Right ventricle myocardium superior (tissue), 1 donor: ENCODE measurements at regions not wholly inside any gene's neighbourhood (a gene's known extent, or its start where the extent isn't known, plus 50 kb on each side); places are given as distances from the start of the nearest gene placed in this dataset.
"Not testable (repeated sequence)": the region's sequence is repeated elsewhere in the genome, so short reads cannot be mapped to it uniquely, and the experiment has no call there.

Source experiments
- ATAC-seq: fragments of 200-7000 bp; cut with Tn5 transposase; one replicate; pipeline ENCODE4 v1.9.1; 2020; ENCODE audit warnings: mild to moderate bottlenecking; ENCODE audit not compliant: poor library complexity
- DNase-seq: peaks from one replicate; pipeline ENCODE4 v3.0.0-alpha.2; 2020
- intact Hi-C: fragments of 100-400 bp; cut with DNase I; formaldehyde crosslinking; loops from one replicate; pipeline ENCODE4 v1.11.2; 2022
- donor health status: DM: no; HTN: yes; CAD: no; lungs with severe emphysema.

DNA sequence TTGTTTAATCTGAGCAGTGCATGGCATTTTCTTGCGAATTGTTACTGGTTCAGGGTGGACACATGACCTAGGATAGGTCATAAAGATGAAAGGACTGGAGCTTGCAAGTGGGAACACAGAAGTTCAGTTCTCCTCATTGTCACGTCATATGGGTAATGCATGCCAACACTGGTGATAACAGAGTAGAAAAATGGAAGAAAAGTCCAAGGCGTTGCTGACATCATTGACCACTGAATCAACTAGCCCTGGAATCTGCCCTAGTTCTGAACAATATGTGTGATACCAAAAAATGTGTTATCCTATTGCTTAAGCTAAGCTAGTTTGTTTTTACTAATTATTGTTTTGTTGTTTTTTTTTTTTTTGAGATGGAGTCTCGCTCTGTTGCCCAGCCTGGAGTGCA is 234.2 kb upstream of the MAF start:
- intact Hi-C loops = no loop called here
- no peak for DNase-seq
- ATAC-seq = peak; percentile 30

DNA sequence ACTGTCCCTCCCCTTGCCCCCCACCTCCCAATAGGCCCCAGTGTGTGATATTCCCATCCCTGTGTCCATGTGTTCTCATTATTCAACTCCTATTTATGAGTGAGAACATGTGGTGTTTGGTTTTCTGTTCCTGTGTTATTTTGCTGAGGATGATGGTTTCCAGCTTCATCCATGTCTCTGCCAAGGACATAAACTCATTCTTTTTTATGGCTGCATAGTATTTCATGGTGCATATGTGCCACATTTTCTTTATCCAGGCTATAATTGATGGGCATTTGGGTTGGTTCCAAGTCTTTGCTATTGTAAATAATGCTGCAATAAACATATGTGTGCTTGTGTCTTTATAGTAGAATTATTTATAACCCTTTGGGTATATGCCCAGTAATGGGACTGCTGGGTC is 233.5 kb upstream of the MAF start:
- ATAC-seq, intact Hi-C loops, DNase-seq: not testable (repeated sequence)

DNA sequence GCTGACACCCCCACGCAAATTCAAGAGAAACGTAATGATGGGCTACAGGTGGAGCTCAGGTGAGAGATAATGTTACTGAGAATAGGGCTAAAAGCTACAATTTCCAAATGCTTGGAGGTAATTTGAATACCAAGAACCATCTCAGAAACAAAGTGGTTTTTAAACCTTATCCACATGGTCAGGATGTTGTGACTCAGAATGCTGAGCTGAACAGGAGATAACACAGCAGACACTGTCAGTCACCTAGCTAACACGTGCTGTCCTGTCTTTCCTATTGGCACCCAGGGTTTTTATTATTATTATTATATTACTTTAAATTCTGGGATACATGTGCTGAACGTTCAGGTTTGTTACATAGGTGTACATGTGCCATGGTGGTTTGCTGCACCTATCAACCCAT is 233.0 kb upstream of the MAF start:
- intact Hi-C loops = no loop called here
- DNase-seq = no peak
- no peak for ATAC-seq

DNA sequence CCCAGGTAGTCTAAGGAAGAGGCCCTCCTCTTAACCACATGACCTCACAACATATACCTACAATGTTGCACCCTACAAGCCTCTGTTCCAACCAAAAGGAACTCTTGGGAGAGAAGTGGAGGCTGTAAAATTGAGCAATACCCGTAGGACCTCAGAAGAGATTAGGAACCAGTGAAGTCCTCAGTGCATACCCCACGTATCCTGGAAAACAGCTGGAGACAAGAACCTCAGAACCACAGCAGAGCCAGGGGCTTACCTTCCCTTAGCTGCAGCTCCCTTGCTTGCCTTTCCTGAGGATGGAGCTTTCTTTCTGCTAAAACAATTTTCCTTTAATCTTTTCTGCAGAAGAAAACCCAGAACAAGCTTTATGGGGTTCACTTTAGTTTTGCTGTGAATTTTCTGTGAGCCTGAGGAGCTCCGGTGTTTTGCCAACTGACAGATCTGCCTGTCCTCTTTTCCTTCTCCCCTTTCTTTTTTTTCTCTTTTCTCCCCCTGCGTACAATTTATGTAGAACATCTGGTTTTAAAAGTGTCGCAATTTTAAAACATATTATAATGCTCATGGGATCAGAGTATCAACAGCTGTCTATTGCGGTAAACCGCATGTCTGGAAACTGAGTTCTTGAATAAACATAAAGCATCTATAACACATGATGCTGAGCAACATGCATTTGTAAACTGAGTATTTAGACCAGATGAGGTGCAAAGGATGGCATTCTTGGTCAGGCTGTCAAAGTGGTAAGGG is 226.4 kb upstream of the MAF start:
- ATAC-seq = peak; percentile 61
- intact Hi-C loops = no loop called here
- DNase-seq = no peak

DNA sequence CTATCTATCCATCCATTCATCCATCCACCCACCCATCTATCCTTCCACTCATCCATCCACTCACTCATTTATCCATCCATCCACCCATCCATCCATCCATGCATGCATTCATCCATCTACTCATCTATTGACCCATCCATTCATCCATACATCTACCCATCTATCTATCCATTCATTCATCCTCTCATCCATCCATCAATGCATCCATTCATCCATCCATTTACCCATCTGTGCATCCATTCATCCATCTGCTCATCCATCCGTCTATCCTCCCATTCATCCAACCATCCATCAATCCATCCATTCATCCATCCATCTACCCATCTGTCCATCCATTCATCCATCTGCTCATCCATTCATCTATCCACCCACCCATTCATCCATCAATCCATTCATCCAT is 224.5 kb upstream of the MAF start:
- DNase-seq = no peak
- ATAC-seq = no peak
- intact Hi-C loops = no loop called here

DNA sequence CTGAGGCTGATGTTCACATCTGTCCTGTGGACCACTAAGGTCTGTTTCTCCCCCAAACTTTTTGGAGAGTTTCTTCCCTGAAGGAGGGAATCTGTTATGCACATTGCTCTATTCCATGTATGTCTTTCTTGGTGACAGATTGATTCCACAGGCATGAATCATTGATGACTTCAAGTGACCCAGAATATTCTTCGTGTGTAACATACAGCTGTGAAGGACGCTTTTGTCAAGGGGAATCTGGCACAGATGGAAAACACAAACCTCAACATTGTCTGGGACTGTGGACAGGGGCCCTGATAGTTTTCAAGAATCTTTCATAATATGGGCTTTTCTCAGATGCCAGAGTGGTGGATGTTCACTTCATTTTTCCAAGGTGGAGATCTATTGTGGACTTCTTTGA is 223.1 kb upstream of the MAF start:
- intact Hi-C loops = no loop called here
- ATAC-seq = no peak

DNA sequence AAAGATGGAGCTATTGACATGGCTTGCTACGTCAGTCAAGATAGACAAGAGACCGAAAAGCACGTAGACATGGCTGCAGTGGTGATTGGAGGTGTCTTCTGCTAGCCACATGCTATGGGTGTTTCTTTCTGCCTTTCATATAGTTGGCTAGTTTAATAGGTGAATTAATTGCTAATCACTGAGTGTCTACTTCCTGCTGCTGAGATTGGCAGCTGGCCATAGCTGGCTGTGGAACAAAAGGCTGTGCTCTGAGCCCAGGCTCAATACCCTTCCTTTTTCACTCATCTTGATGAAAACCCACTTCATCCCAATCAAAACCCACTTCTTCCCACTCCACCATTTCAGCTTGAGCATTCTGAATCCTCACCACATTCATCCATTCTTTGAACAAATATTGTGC is 221.4 kb upstream of the MAF start:
- DNase-seq = no peak
- intact Hi-C loops = no loop called here
- no peak for ATAC-seq

More for the DNA sequence above, 223.1 kb upstream of the MAF start:
- no peak for DNase-seq

DNA sequence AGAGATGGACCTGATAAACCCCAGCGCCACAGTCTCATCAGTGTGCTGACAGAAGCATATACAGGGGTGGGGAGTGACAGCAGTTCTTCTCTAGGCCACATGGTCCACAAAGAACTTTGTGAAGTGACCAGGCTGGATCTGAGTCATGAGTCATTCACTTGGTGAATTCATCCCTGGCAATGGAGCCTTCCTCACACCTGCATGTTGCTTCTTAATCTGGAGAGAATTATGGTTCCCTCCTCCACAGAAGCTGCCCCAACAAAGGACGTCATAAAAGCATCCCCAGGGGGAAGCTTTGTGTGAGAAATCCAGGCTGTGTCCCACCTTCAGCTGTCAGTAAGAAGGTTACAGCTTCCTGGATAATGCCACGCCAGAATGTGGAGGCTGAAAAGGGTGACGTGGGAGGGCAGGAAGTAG is 215.6 kb upstream of the MAF start:
- DNase-seq (no peak), ATAC-seq (peak; percentile 66)
- intact Hi-C loops = no loop called here

DNA sequence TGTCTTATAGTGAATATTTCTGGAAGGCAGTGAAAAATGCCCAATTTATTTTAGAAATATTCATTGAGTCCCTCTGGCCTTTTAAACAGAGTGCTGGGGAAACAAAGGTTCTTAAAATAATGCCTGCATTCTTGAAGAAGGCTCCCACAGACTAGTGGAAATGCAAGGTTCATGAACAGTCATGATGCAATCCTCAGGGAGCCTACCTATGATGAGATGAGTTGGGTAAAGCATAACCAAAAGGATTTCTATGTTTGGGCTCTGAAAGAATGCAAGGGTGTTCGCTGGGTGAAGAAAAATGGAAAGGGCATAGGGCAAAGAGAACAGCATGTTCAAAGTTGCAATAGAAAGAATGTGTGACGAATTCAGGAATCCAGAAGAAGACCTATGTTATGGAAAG is 214.5 kb upstream of the MAF start:
- ATAC-seq (no peak), DNase-seq (no peak)
- intact Hi-C loops = no loop called here

DNA sequence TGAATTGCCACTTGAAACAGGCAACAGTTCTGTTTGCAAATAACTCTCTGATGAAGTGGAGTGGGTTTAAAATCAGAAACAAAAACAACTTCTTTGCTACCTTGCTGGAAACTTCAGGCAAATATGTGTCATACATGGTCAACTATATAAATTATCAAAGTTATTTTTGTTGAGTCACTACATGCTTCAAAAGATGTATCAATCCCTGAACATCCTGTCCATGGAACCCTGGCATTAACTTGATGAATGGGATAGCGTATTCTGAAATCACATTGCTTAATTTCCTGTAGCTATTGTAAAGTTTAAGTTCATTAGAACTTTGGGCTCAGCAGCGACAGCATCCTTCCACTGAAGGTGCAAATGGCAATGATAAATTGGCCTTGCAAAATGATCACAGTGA is 213.6 kb upstream of the MAF start:
- ATAC-seq = no peak
- intact Hi-C loops = no loop called here

DNA sequence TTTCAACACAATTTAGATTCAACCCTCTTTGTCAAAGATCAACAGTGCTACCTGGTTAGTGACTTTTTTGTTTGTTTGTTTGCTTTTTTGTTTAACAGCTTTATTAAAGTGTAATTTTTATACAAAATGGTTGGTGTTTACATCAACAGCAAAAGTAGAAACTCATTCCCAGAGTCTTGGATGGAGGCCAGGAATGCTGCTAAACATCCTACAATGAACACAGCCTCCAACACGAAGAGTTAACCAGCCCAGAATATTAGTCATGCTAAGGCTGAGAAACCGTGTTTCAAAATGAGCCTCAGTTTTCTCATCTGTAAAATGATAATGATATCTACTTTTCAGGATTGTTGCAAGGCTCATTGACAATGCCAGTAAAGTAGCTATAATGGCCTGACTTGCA is 211.0 kb upstream of the MAF start:
- ATAC-seq = no peak
- no peak for DNase-seq
- intact Hi-C loops = no loop called here

More for the DNA sequence above, 213.6 kb upstream of the MAF start:
- DNase-seq = no peak

DNA sequence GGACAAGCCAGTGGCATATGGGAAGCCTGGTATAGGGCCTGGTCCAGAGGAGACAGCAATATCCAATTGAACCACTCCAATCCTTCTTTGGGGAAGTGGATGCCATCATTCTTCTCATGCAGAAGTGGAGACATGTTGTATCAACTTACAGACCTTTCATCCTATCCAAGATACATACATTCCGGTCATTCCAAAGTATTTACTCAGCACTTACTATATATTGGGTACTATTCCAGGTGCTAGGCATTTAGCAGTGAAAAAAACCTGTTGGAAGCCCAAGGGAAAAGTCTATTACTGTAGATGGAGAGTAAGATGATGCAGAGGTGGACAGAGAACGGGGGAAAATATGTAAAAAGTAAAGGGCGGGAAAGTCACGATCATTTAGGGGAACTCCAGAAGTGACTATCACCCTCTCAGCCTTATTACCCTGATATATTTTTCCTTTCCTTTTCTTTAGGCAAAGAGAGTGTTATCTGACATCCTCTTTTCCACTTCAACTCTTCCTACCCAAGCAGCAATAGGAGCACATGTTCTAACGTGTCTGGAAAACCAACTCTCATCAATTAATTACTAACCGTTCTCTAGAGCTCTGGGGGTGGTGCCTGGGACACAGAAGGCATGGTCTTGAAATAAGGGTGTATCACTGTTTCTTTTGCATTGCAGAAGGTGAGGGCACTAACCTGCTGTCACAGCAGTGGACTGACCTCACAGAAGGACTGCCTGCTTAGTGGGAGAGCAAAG is 210.1 kb upstream of the MAF start:
- intact Hi-C loops = no loop called here
- ATAC-seq (no peak), DNase-seq (no peak)

DNA sequence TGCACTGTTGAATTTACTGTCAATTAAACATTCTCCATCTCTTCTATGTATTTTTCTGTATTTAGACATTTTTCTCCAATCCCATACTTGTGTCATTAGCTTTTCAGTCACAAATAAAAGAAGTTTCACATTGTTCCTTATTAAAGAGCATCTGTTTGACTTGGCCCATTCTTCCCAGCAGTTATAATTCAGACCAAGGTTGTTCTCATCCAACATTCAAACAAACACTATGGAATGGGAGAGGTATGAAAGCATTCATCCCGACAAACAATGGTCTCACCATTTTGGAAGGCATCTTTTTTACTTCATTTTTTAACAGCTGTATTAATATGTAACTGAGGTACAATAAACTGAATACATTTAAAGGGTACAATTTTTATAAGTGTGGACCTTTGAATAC is 208.8 kb upstream of the MAF start:
- intact Hi-C loops = no loop called here
- DNase-seq (no peak), ATAC-seq (no peak)

DNA sequence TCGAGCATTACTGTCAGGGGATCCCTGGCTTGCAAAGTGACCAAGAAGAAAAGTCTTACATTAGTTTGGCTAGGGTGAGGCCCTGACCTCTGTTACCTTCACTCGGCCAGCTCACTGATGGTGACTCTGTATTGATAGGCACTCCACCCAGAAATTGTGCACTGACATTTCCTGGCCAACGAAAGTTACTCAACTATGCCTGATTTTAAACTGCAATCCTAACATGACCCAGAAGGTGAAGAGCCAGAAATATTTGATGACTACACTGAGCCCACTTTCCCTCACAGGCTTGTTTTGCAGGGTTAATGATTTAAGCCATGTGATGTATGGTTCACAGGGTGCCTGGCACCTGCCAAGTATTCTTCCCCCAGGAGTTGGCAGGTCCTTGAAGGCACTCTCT is 208.2 kb upstream of the MAF start:
- intact Hi-C loops = no loop called here

DNA sequence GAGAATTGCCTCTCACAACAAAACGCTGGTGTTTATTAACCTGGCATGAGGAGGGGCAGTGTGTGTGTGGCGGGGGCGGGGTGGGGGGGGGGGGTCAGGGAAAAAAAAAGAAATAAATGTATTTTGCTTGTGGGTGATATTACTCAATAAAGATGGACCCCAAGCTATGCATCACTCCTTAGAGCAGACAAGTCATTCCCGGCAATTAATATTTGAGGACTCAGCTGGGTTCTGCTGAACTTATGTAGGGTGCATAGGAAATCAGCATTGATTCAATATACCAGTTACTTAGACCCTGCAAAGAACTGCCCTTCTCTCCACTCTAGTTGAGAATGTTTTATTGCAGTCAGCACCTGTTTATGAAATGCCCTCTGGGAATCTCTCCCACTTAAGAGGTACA is 206.2 kb upstream of the MAF start:
- no peak for DNase-seq
- no peak for ATAC-seq
- intact Hi-C loops = no loop called here

More for the DNA sequence above, 208.2 kb upstream of the MAF start:
- no peak for ATAC-seq
- DNase-seq = no peak

DNA sequence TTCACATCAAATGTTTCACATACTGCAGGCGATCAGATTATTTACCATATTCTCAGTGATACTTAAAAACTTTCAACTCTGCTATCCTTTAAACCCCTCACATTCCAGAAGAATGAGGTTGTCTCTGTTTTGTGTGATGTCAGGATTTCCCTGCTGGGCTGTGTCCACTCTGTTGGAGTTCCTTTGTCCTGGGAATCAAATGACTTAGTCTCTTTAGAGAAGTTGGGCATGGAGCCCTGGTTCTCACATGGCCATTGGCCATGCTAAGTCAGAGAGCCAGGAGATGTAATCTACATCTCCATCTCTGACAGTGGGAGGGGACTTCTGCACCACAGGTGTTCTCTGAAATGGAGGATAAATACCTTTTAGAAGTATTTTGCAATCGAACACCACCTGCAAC is 205.1 kb upstream of the MAF start:
- intact Hi-C loops = no loop called here
- DNase-seq = no peak
- ATAC-seq = no peak

DNA sequence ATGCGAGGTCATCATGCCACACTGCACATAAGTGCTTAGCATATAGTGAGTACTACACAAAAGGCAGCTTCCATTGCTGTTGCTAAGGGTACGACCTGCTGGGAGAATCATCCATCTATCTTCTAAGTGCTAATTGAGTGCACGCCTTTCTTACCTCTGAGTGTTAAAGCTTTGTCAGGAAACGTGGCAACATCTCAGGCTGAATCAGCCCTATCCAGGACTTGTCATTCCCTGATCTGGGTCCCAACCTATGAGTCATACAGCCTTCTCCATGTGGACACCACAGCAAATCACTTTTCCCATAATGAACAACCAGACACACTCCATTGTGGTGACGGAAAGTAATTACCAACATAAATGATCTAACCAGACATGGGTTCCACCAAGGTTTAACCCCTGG is 201.1 kb upstream of the MAF start:
- no peak for ATAC-seq
- DNase-seq = no peak
- intact Hi-C loops = no loop called here

DNA sequence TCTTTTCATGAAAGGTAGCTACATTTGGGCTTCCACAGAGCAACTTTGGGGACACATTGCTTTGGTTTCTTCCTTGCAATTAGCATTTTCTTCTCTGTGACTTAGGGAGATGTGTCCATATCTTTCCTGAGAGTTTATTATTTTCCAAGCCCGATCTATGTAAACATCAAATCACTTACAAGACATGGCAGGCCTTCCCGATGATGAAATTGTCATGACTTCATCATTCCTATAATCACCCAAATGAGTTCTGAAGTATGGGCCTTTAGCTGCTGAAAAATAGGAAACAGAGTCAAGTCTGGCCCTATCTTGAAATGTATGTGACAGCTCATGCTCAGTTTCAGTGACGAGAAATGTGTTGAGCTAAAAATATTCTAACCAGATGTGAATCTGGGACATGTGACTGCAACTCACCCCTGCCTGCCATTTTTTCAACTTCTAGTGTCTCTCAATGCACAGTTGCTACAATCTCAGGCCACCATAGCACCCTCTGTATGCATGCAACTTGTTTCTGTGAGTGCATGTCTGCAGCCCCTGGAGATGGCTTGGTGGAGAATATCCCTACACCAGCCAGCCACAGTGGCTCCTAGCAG is 199.6 kb upstream of the MAF start:
- DNase-seq = no peak
- intact Hi-C loops = no loop called here
- ATAC-seq = no peak

DNA sequence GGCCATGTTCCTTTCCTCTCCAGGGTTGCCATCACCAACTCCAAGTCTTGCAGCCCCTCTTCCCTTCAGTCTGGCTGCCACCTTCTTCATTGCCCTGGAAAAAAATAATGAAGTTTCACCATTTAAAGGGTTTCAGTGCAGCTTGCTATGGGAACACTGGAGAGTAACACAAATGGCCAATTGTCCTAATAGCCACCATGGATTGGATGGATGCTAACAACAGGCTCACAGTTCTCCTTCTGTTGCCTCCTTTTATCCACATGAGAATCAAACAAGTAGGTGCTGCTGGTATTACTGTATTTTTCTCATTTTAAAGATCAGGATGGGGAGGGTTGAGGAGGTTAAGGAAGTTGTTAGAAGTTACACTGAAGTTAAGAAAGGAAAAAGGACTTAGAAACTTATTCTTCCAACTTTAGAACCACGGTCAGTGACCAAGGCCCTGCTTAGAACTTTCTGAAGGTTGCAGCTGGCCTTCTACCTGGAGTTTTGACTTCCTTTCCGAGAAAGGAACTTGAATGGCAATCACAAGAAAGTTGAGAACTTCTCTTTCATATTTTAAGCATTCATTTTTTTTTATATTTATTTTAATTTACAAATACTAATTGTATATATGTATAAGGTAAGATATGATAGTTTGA is 198.0 kb upstream of the MAF start:
- DNase-seq = no peak
- intact Hi-C loops = no loop called here
- ATAC-seq = no peak

DNA sequence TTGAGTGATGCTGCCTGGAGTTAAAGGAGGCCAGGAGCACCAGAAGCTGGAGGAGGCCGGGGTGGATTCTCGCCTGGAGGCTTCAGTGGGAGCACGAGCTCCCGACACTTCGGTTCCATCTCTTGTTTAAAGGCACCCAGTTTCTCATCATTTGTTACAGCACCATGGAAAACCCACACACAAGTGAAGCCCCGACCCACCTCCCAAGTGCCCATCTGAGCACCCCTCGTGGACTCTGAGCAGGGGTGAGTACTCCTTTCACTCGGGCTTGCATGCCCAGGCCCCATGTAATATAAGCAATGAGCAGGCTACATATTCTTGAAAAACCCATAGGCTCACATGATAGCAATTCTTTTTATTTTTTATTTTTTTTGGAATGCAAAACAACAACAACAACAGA is 196.9 kb upstream of the MAF start:
- DNase-seq (no peak), ATAC-seq (no peak)
- intact Hi-C loops = no loop called here
